GM13977 (cell line): ENCODE measurements at regions not wholly inside any gene's neighbourhood (a gene's known extent, or its start where the extent isn't known, plus 50 kb on each side); places are given as distances from the start of the nearest gene placed in this dataset.

Source experiments
- DNase-seq: peaks from one replicate; pipeline ENCODE4 v3.0.0; 2012; ENCODE audit warnings: low spot score
- CTCF ChIP-seq: IDR thresholded peaks from 2 replicates; pipeline ENCODE4 v1.5.1; 2012; ENCODE audit warnings: mild to moderate bottlenecking, control low read depth; ENCODE audit not compliant: insufficient read depth; ENCODE audit errors: extremely low read depth, missing control alignments
- in situ Hi-C: fragments of 300-500 bp; cut with MboI; formaldehyde crosslinking; loops from one replicate; pipeline ENCODE4 v1.12.0; 2022; ENCODE audit warnings: low sequenced_read_pairs, low pct_unique_long_range_greater_than_20kb, mixed read lengths, inconsistent platforms; ENCODE audit not compliant: unreplicated experiment

GRCh38 chr2:122236152-122236874, 480.9 kb downstream of the TSN start:
- in situ Hi-C loops: no loop called here
- no peak for DNase-seq
- TF ChIP-seq CTCF: no peak

GRCh38 chr2:122236925-122237324, 481.5 kb downstream of the TSN start:
- DNase-seq: no peak
- in situ Hi-C loops: no loop called here
- no peak for TF ChIP-seq CTCF

DNA sequence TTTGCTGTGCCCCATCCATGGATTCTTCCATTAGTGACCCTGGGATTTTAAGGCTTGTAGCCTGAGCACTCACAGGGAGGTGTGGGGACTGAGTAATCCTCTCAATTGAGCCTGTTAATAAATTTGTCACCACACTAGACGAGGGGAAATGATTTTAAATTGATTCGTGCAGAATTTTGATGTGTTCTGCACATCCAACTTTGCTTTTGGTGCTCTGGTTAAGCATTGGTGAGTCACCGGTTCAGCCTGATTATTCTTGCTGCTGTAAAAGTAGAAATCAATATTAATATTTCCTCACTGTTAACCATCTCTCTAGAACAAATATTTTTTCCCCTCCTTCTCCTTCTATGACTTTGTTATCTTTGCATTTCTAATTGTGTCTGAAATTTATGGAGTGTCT, 482.0 kb downstream of the TSN start:
- in situ Hi-C loops: no loop called here
- DNase-seq: no peak
- no peak for TF ChIP-seq CTCF

- in situ Hi-C loops: no loop called here
- DNase-seq: no peak
- TF ChIP-seq CTCF: no peak
Observed at GRCh38 chr2:122238006-122238559, 482.6 kb downstream of the TSN start.

DNA sequence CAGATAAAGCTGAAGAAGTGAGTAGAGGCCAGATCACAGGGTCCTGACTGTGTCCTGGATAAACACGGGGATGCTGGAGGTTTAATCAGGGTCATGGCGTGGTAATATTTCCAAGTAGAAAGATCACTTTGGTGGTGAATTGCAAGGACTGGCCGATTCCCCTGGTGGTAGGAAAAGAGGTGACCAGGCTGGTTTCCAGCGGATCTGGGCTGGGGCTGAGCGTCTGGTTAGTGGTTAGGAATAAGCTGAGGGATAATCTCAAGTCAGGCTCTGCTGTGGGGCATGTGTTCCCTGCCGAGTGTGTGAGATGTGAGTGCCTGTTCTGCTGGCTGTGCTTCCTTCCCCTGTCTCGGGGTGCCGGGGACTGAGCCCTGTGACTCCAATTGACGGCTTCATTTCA, 484.0 kb downstream of the TSN start:
- in situ Hi-C loops: no loop called here
- DNase-seq: no peak
- TF ChIP-seq CTCF: no peak

DNA sequence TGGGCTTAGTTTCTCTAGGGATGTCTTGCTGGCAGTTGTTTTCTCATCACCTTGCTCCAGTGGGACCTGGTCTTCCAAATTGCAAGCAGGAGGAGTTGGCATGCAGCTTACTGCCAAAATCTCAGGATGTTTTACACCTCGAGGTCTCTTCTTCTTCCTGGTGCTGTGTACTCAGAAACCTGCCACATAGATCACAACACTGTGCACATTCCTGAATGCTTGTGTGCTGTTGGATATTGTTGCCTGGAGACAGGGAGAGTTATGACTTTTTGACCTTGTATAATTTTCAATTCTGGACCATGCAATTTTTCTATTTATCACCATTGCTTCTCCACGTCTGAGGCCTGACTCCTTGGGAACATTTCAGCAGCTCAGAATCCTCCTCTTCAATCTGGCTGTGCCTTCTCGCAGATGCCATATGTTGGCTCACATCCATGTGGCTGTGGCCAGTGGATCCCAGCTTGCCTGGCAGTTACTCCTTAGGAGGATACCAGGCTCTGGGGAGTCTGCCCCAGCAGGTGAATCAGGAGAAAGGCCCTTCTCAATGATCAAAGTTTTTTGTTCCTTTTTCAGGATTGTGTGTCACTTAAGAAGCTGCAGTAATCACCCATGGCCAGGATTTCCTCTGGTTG, 489.3 kb downstream of the TSN start:
- TF ChIP-seq CTCF: no peak
- DNase-seq: no peak
- in situ Hi-C loops: no loop called here
